ENCODE measurements at regions not wholly inside any gene's neighbourhood (a gene's known extent, or its start where the extent isn't known, plus 50 kb on each side); places are given as distances from the start of the nearest gene placed in this dataset.

DNA sequence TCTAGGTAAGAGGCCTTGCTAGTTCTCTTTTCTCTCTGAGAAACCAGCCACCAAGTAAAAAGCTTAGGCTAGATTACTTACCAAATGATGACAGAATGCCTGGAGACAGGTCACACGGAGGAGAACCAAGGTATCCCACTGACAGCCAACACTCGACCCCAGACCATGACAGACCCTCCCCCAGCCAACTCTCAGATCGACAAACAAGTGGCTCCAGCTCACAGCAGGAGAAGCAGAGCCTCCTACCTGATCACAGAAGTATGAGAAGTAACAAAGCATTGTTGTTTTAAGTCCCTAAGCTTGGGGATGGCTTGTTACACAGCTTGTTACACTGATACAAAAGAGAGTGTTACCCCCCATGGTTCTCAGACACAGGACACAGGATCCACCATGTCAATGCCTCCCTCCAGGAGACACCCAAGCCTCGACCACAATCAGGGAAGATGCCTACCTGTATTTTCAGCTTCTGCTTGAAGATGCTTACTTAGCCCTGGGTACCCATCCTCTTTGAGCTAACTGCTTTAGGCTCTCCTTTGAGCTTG is 423.8 kb upstream of the JARID2 start:
- Histone ChIP-seq H3K27me3 (no peaks in the 10 kb centered on the region), H3K36me3 (no peaks in the 10 kb centered on the region), H3K9me3 (no peaks in the 10 kb centered on the region), H3K4me3 (no peak overlapping the region), H3K4me1 (peaks cover 0 to 5% (median 0%) of the 10 kb centered on the region in 4 donors), H3K27ac (no peak overlapping the region)
- WGBS, 2 donors: 64% methylated on average over 4 of the region's 4 CpGs
- TF ChIP-seq POLR2AphosphoS5 (IDR thresholded peaks at IDR 0.05) (no peak), EP300 (IDR thresholded peaks at IDR 0.05) (no peak), POLR2A (IDR thresholded peaks at IDR 0.05) (no peak)
- TF ChIP-seq, protein P1, sequence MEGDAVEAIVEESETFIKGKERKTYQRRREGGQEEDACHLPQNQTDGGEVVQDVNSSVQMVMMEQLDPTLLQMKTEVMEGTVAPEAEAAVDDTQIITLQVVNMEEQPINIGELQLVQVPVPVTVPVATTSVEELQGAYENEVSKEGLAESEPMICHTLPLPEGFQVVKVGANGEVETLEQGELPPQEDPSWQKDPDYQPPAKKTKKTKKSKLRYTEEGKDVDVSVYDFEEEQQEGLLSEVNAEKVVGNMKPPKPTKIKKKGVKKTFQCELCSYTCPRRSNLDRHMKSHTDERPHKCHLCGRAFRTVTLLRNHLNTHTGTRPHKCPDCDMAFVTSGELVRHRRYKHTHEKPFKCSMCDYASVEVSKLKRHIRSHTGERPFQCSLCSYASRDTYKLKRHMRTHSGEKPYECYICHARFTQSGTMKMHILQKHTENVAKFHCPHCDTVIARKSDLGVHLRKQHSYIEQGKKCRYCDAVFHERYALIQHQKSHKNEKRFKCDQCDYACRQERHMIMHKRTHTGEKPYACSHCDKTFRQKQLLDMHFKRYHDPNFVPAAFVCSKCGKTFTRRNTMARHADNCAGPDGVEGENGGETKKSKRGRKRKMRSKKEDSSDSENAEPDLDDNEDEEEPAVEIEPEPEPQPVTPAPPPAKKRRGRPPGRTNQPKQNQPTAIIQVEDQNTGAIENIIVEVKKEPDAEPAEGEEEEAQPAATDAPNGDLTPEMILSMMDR (IDR thresholded peaks at IDR 0.05): no peak
- DNase-seq (no peak), ATAC-seq (ENCODE audit: low FRiP score in 2 of 2) (no peak)

DNA sequence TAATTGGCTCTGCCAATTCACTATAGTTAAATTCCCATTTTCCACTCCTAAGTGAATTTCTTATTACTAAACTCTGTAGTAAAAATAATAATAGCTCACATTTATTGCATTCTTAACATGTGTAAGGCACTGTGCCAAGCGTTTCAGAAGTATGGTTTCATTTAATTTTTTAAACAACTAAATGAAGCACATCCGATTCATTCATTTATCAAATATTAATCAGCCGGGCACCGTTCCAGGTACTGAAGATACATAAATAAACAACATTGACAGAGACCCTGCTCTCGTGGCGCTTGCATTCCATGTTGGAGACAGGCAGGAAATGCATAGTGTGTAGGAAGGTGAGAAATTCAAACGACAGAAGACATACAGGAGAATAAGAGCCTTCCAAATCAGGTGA is 423.2 kb upstream of the JARID2 start:
- Histone ChIP-seq H3K27ac (no peak overlapping the region), H3K36me3 (no peaks in the 10 kb centered on the region), H3K9me3 (no peaks in the 10 kb centered on the region), H3K27me3 (no peaks in the 10 kb centered on the region), H3K4me3 (no peak overlapping the region), H3K4me1 (peaks cover 0 to 5% (median 0%) of the 10 kb centered on the region in 4 donors)
- DNase-seq (no peak), ATAC-seq (ENCODE audit: low FRiP score in 2 of 2) (no peak)
- 54% methylated on average over 7 of the region's 7 CpGs for WGBS, 2 donors
- no peak for TF ChIP-seq EP300 (IDR thresholded peaks at IDR 0.05)
- TF ChIP-seq POLR2AphosphoS5 (IDR thresholded peaks at IDR 0.05): no peak
- TF ChIP-seq, protein P1 (IDR thresholded peaks at IDR 0.05): no peak
- no peak for TF ChIP-seq POLR2A (IDR thresholded peaks at IDR 0.05)

DNA sequence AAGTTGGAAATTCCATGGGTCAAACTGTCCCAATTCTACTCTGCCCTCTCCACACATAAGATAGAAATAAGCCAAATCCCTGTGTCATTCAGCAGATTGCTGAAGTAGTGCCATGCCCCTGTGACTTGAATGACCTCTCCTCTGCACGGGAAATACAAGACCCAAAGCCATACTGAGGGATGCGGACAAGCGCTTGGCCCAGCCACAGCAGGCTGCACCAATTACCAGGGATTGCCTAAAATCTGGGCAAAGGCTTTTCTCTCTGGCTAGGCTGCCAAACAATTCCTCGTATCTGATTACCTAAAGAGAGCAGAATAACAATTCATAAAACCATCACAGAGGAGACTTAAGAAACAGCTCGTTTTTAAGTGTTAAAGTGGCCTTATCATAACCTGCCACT is 421.8 kb upstream of the JARID2 start:
- TF ChIP-seq, protein P1 (IDR thresholded peaks at IDR 0.05): no peak
- TF ChIP-seq EP300 (IDR thresholded peaks at IDR 0.05) (no peak), POLR2AphosphoS5 (IDR thresholded peaks at IDR 0.05) (no peak), POLR2A (IDR thresholded peaks at IDR 0.05) (no peak)
- Histone ChIP-seq H3K27ac (no peak overlapping the region), H3K4me3 (no peak overlapping the region), H3K27me3 (no peaks in the 10 kb centered on the region), H3K36me3 (no peaks in the 10 kb centered on the region), H3K9me3 (no peaks in the 10 kb centered on the region), H3K4me1 (peaks cover 0 to 5% (median 0%) of the 10 kb centered on the region in 4 donors)
- ATAC-seq (ENCODE audit: low FRiP score in 2 of 2) (no peak), DNase-seq (no peak)
- WGBS, 2 donors: 53 to 57% methylated on average over 4 to 5 of the region's 5 CpGs

DNA sequence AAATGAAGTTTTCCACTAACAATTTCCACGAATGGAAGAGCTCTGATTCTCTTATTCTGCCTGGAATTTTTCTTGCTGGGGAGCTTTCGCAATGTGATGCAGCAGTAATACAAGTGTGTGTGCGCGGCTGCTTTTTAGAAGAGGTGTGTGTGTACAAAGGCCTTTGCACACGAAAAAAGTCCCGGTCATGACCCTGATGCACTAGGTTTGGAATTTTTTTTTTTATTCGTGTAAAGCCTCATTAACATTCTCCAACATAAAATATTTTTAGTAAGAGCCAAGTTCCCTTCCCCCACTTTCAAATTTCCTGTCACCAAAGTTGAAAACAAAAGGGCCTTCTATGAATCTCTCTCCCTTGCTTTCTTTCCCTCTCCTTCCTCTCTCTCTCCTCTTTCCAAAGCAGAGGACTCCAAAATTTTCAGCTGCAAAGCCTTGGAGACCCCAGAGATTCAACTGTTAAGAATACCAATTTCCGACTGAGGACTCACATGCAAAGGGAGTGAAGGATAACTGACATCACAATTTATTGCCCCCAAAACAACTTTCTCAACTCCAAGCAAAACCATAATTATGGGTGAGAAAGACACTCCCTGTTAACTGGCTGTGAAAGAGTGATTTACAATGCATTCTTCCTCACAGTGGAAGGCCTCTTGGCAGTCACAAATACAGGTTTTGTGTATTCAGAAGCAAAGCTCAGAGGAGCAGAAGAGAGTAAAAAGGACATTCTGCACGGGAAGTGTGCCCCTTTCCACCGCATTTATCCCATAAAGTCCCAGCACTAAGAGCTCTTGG is 421.2 kb upstream of the JARID2 start:
- Histone ChIP-seq H3K9me3 (no peaks in the 10 kb centered on the region), H3K4me3 (no peak overlapping the region), H3K27ac (no peak overlapping the region), H3K4me1 (peaks cover 0 to 5% (median 0%) of the 10 kb centered on the region in 4 donors), H3K27me3 (no peaks in the 10 kb centered on the region), H3K36me3 (no peaks in the 10 kb centered on the region)
- no peak for ATAC-seq (ENCODE audit: low FRiP score in 2 of 2)
- TF ChIP-seq POLR2AphosphoS5 (IDR thresholded peaks at IDR 0.05) (no peak), EP300 (IDR thresholded peaks at IDR 0.05) (no peak), POLR2A (IDR thresholded peaks at IDR 0.05) (no peak)
- TF ChIP-seq, protein P1 (IDR thresholded peaks at IDR 0.05): no peak
- no peak for DNase-seq
- 57 to 67% methylated on average over 10 of the region's 10 CpGs for WGBS, 2 donors

Measured in upper lobe of left lung (tissue), 6 donors.